T-helper 2 cell treated with Interferon-gamma antibody and Interleukin-4, amounts not matched to agents 100 ng/mL and 5 ng/mL, for 36 hours (primary cell): ENCODE measurements at regions not wholly inside any gene's neighbourhood (a gene's known extent, or its start where the extent isn't known, plus 50 kb on each side); places are given as distances from the start of the nearest gene placed in this dataset.
"Not testable (repeated sequence)": the region's sequence is repeated elsewhere in the genome, so short reads cannot be mapped to it uniquely, and the experiment has no call there.

Experiments used
- intact Hi-C: fragments of 100-400 bp; cut with micrococcal nuclease; formaldehyde crosslinking; loops from one replicate; pipeline ENCODE4 v1.15.1; 2023

DNA sequence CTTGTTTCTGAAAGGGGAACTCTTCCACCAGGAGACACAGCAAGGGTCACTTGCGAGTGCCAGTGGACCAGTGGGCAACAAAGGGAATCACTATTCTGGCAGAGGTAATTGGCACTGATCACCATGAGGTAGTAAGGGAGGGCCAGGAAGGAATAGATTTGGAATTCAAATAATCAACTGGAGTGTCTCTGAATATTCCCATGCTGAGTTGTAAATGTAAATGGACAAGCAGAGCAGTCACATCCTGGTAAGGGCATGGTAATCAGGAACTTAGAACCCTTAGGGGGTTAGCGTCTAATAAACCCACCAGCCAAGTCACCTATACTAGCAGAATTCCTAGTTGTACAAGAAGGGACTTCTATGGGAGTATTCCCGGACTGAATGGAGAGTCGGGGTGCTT, 178.5 kb upstream of the UGT8 start:
- intact Hi-C loops, result no loop called here

DNA sequence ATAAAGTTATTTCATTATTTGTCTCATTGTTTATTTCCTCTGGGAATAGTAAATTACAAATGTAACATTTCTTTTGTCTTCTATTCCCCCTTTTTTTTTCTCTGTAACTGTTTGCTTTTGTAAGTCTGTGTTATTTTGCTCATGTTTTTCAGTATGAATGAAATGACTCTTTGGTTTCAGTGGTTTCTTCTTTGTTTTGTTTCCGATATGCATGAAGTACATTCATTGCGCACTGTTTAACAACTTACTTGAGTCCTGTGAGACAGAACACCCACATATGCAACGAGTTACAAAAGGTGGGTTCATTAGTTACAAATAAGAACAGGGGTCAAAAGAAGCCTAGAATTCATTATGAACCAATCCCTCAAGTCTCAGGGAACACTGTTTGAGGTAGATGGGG, 175.0 kb upstream of the UGT8 start:
- intact Hi-C loops, result no loop called here

DNA sequence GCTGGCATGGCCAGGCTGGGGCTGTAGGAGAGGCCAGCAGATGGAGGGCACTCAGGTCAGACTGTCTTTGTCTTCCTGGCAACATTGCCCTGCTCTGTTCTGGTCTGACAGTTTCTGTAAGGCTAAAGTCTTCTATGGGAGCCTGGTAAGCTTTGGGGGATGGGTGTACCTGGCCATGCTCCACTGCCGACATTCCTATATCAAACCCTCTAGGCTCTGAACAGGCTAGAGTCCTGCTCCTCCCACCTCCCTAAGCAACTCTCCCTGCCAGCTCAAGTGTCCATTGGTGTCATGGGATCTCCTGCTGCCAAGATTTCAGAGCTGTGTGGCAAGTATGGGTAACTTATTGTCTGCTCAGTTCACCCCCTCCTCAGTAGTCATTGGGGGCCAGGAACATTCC, 163.5 kb upstream of the UGT8 start:
- intact Hi-C loops, result no loop called here

DNA sequence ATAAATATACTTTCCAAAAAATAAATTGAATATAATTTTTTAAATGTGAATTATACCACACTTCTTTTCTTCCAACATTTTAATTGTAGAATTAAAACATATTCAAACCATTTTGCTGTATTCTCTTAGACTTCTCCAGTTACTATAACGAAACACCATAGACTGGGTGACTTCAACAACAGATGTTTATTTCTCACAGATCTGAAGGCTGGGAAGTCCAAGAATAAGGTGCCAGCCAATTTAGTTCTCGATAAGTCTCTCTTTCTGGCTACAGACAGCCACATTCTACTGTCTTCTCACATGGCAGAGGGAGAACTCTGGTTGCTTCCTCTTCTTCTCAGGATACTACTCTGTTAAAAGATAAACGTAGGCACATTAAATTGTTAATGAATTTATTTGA, 155.8 kb upstream of the UGT8 start:
- intact Hi-C loops, result no loop called here

DNA sequence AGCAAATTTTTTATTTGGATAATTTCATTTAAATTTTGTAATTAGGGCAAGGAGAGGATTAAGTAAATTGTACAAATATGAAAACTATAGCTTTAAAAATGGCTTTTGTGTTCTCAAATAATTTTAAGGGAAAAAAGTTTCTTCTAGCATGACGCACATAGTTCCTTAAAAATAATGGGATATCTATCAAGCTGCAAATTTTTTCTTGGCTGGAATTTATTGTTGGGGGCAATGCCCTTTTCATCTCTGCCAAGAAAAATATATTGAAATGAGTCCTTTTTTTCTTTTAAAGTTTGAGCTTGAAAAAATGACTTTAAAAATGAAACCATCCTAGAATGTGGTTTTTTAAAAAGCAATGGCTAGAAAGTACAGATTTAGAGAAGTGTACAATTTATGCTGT, 154.4 kb upstream of the UGT8 start:
- intact Hi-C loops, result no loop called here

DNA sequence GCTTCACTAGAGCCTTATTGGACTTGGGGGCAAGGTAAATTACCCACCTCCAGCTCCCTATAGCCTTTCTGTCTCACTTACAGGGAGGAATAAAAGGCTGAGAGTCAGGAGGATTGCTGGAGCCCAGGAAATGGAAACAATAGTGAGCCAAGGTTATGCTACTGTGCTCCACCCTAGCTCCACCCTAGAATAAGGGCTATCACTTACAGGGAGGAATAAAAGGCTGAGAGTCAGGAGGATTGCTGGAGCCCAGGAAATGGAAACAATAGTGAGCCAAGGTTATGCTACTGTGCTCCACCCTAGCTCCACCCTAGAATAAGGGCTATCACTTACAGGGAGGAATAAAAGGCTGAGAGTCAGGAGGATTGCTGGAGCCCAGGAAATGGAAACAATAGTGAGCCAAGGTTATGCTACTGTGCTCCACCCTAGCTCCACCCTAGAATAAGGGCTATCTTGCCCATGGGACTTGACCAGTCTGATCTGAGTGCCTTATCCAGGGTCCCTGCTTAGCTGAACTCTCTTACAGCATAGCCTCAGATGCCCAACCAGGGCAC, 150.6 kb upstream of the UGT8 start:
- intact Hi-C loops, result not testable (repeated sequence)

DNA sequence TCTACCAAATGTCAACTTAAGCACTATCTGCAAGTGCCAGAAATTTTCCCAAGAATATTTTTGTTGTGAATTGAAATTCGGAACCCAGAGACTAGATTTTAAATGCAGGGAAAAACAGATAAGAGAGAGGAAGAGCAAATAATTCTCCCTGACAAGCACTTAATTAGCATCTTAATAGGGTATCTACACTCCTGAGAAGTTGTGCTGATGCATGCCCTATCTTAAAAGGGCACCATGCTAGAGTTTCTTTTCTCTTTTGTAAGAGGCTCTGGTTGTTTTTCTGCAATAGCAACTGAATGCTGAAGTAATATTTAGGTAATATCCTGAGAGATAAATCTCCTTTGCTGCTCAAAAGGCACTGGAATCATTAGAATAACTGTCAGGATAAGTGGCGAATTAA, 139.9 kb upstream of the UGT8 start:
- intact Hi-C loops, result no loop called here

DNA sequence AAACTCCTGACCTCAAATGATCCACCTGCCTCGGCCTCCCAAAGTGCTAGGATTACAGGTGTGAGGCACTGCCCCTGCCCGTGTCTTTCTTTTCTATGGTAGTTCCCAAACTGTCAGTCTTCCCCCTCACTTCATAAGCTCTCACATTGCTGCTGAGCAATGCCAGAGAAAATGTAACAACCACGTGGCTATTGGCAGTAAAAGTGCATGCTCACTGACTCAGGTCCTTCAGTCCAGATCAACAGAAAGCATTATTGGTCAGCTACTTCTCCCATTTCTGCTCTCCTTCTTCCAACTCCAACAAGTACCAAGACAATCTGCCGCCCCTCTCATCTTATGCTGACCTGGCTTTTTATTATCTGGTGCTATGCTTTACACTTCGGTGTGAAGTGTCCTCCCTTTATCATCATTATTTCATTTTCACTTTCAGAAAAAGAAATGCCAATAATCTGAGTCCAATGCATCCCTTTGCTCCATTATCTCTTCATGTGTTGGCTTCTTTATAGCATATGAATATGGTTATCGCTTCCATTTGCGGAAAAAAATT, 133.8 kb upstream of the UGT8 start:
- intact Hi-C loops, result no loop called here

DNA sequence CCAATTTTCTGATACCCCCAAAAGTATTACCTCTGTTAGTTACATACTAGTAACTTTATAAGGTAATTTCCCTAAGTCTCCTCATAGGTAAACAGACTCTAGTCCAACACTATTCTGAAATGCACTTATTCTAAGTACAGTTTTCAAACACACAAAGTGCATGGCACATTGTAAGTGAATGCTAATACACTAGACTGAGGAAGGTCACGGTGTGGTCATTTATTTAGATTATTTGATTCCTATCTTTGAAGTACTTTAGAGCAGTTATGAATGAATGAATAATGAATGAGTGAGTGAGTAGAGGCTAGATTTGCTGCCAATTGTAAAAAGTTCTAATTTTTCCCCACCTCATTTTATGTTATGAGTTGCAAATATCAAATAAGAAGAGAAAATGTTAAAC, 132.8 kb upstream of the UGT8 start:
- intact Hi-C loops, result no loop called here

DNA sequence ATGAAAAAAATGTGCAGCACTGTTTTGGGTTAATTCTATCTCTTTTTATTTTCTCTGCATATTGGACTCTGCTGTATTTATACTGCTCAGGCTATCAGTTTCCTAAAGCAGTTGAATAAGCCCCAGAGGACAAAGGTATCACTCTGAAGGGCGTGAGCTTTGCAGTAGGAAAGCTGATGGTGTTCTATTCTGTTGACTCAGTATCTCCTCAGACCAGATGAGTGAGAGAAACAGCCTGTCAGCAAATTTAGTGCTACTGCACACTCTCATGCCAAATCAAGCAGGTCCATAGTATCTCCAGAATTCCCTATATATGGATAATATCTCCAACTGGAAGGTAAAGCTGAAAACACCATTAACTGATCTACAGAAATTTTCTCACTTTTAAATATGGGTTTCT, 132.3 kb upstream of the UGT8 start:
- intact Hi-C loops, result no loop called here

DNA sequence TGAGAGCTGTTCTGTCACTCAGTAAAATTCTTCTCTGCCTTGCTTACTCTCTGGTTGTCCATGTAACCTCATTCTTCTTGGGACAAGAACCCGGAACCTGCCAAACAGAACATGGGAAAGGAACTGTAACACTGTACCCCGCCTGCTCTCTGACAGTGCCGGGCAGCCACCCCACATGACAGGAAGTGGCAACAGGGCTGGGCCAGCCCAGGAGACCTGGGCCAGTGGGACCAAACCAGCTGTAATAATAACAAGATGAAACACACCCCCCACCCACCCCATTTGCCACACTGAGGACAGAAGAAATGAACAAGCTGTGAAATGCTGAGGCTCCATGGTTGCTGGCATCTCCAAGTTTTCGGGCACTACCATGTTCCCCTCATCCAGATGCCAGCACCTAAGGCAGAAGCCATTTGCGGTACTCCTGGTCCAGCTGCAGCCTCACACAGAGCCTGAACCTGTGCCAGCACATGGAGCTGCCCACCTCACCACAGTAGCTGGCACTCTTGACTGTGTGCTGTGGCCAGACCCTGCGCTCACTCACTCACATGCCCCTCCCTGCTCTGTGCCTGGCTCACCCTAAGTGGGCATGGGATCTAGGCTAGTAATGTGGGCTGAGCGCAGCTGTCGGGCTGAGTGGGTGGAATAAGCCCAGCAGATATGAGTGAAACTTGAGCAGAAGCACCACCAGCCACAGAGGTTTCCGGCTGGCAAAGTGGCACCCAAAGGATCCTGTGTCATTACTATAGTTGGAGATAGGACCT, 126.2 kb upstream of the UGT8 start:
- intact Hi-C loops, result no loop called here

DNA sequence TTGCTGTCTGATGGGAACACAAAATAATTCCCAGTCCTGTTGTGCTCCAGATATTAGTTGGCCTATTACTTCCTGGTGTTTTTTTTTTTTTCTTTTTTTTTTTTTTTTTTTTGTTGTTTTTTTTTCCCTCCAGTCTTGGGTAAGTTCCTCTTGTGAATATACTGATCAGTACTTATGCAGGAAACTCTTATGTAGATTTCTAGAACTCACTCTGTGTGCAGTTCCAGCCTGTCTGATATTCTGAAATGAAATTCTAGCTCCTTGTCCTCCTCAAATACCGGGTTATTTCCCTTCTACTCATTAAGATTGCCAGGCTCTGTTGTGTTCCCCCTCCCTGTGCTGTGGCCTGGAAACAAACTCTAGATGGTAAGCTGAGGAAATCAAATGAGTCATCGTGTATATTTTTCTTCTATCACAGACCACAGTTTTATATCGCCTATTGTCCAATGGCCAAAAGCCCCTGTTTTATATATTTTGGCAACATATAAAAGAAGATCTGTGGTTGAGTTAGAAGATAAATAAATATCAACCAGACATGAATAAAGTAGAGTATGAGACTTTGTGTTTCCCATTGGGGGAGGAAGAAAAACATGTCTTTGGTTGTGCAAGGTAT, 124.3 kb upstream of the UGT8 start:
- intact Hi-C loops, result no loop called here

DNA sequence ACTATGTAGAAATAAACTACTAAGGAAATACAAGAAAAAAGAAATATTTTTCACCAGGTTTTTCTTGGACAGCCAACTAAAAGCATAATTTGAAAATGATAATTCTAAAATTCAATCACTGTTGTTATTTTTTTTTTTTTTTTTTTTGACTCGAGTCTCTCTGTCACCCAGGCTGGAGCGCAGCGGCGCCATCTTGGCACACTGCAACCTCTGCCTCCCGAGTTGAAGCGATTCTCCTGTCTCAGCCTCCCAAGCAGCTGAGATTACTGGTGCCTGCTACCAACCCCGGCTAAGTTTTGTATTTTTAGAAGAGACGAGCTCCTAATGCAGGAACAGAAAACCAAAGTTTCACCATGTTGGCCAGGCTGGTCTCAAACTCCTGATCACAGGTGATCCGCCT, 122.3 kb upstream of the UGT8 start:
- intact Hi-C loops, result no loop called here

DNA sequence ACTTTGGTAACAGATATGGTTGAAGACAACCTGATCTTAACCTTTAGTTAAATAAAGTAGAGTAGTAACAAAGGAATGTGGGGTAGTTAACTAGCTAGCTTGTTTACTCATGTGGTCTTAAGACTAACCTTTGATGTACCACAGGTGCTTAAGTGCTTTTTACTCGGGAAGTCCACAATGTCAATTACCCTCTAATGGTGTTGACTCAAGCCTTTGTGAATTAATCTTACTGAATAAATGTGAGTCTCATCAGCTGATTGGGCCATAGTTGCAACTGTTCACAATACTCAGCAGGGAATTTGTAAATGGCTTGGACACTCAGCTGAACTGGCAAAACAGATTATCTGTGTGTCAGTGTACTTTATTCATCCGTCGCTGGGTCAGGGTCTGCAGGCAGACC, 119.0 kb upstream of the UGT8 start:
- intact Hi-C loops, result no loop called here

DNA sequence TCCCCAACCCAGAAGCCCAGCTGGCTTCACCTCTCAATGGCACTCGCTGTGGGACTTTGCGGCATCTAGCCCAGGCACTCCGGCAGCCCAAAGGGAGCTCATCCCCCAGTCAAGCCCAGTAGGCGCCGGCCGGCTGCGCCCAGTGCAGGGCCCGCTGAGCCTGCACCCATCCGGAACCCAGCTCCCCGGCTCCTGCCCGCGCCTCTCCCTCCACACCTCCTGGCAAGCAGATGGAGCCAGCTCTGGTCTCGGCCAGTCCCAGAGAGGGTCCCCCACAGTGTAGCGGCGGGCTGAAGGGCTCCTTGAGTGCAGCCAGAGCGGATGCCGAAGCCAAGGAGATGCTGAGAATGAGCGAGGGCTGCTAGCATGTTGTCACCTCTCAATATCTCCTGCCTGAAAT, 116.8 kb upstream of the UGT8 start:
- intact Hi-C loops, result no loop called here

DNA sequence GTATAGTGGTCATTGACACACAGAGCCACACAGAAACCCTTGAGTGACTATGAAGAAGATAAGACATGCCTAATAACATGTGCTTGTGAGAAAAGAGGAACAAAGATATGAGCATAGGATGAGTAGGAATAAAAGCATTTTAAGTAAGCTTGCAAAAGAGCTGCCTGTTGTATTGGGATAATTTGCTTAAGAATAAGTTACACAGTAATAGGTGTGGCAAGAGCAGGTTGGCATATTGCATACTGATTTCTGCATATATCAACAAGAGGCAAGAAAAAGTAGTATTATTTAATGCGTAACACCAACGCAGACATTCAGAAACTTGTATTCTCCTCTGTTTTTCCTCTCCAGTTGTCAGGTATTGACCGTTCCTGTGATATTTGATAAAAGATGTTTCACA, 111.5 kb upstream of the UGT8 start:
- intact Hi-C loops, result no loop called here

DNA sequence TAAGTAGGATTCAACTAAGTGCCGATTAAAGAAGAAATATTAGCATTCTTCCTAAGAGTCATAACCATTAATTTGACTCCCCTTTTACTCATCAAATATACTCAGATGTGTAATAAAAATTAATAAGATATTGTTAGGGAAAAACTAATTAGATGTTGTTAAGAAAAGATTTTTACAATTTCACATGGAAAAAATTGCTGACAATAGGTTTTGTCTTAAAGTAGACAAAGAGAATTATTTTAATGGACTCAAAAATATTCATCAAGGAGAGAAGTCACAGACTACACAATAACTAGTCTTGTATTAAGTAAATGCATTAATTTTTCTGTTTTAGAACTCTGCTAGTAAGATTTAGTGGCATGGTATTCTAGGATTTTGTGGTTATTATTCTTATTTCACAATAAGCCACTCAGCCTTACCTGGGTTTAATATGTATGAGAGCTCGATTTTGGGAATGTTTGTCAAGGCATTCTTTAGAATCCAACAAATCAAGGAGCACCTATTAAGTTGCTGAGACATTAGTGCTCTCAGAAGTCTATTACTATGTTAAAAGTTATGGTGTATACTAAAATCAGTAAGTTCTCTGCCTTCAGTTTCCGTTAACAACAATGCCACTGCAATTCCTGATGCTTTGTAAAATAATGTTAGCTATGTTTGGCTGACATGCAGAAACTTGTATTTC, 110.2 kb upstream of the UGT8 start:
- intact Hi-C loops, result no loop called here

DNA sequence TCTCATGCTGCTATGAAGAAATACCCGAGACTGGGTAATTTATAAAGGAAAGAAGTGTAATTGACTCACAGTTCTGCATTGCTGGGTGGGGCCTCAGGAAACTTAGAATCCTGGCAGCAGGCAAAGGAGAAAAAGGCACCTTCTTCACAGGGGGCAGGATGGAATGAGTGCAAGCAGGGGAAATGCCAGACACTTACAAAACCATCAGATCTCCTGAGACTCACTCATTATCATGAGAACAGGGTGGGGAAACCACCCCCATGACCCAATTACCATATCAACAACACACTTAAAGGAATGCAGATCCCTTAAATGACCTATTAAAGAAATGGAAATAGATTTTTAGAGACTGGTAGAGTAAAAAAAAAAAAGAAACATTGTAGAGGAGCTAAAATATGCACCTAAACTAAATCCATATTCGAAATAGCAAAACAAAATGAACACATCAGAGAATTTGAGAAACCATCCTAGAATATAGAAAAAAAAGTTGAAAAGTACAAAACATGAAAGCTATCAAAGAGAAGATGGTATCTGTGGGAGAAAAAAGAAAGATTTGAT, 104.3 kb upstream of the UGT8 start:
- intact Hi-C loops, result no loop called here

DNA sequence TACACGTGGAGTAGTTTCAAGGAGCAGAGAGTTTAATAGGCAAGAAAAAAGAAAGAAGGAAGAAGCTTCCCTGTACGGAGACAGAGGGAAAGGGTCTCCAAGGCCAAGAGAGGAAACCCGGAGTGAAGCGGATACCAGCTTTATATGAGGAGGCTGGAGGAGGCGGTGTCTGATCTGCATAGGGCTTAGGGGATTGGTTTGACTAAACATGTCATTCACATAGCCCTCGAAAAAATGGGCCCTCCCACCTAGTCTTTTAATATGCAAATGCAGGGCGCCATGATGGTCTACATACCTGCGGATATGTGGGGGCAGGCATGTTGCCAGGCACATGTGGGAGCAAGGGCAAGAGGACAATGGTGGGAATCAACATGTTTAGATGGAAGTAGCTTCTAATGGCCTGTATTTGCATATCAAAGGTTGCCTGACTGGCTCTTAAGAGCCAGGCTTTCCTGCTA, 103.1 kb upstream of the UGT8 start:
- intact Hi-C loops, result no loop called here

DNA sequence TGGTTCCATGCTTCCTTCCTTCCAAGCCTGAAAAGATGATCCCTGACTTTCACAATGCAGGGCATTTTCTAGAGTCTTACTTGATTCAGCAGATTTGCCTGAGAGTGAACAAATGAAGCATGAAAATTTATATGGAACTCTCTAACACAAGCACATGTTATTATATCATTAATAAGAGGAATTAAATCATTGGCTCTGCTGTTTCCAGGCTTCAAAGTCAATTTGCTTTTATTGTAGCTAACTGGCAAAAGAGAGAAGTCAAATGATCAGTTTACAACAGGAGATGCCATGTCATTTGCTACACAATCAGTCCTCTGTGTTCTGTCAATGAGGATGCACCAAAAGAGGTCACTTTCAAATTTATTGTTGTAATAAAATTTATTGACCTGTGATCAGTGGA, 101.5 kb upstream of the UGT8 start:
- intact Hi-C loops, result no loop called here

DNA sequence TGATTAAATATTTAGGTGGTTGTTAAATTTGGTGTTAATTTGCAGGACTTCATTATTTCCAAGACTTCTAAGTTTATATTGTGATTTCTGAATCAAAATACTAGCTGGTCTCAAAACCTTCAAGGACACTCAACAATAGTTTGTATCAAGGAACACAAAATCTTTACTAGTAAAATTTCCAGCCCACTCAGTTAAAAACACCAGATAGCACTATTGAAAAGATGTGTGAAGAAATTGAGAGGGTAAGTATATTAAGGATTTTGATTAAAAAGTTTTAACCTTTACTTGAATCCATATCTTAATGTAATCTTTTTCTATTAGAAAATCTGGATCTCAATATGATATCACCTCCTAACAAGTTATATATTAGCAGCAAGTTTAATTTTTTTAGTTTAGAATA, 89.3 kb upstream of the UGT8 start:
- intact Hi-C loops, result no loop called here
